Endothelial cell of umbilical vein (primary cell): ENCODE measurements at regions not wholly inside any gene's neighbourhood (a gene's known extent, or its start where the extent isn't known, plus 50 kb on each side); places are given as distances from the start of the nearest gene placed in this dataset.

Experiments used
- CTCF ChIP-seq, 2 donors: IDR thresholded peaks; 1 replicate in 1 of 2; 2 replicates in 1 of 2; pipeline ENCODE4 v1.5.1; 2011; ENCODE audit warnings: low read length in 2 of 2, mild to moderate bottlenecking in 2 of 2, moderate library complexity in 2 of 2, control low read depth in 1 of 2, inconsistent platforms in 1 of 2, low read depth in 1 of 2; ENCODE audit not compliant: insufficient read depth in 1 of 2; ENCODE audit errors: extremely low read depth in 1 of 2
- EZH2 ChIP-seq: IDR thresholded peaks from 2 replicates; pipeline ENCODE4 v1.6.1; 2012; ENCODE audit warnings: borderline replicate concordance, low read depth, mild to moderate bottlenecking, moderate library complexity, low read length, inconsistent platforms; ENCODE audit not compliant: severe bottlenecking
- JUN ChIP-seq: IDR thresholded peaks from 2 replicates; pipeline ENCODE4 v1.6.1; 2011; ENCODE audit warnings: borderline replicate concordance, low read depth; ENCODE audit not compliant: insufficient read length, insufficient read depth
- MAX ChIP-seq: IDR thresholded peaks from 2 replicates; pipeline ENCODE4 v1.6.1; 2011; ENCODE audit not compliant: insufficient read depth, insufficient read length
- MYC ChIP-seq: IDR thresholded peaks from one replicate; pipeline ENCODE4 v1.6.1; 2011; ENCODE audit warnings: mild to moderate bottlenecking, low read depth, low read length
- POLR2A ChIP-seq: IDR thresholded peaks from 2 replicates; pipeline ENCODE4 v1.6.1; 2012; ENCODE audit warnings: low read depth, mild to moderate bottlenecking, control low read depth, low read length
- POLR2AphosphoS5 ChIP-seq: IDR thresholded peaks from 2 replicates; pipeline ENCODE4 v1.6.1; 2012; ENCODE audit warnings: low read depth, mild to moderate bottlenecking, control low read depth, low read length, moderate library complexity; ENCODE audit not compliant: insufficient read depth

GRCh38 chr6:78713564-78713963 is 153.8 kb upstream of the IRAK1BP1 start:
- TF ChIP-seq POLR2A (no peak), CTCF (IDR thresholded peaks at IDR 0.05; ENCODE audit: extremely low read depth in 1 of 2, insufficient read depth in 1 of 2, low read depth in 1 of 2, low read length in 2 of 2) (no peak), MAX (no peak), EZH2 (no peak), POLR2AphosphoS5 (no peak), MYC (no peak), JUN (no peak)
